ENCODE measurements at regions not wholly inside any gene's neighbourhood (a gene's known extent, or its start where the extent isn't known, plus 50 kb on each side); places are given as distances from the start of the nearest gene placed in this dataset.

GRCh38 chr16:73428121-73428520 is 380.2 kb upstream of the ZFHX3 start:
- TF ChIP-seq CTCF (IDR thresholded peaks at IDR 0.05) (no peak), POLR2A (IDR thresholded peaks at IDR 0.05) (no peak)
